ENCODE measurements at regions not wholly inside any gene's neighbourhood (a gene's known extent, or its start where the extent isn't known, plus 50 kb on each side); places are given as distances from the start of the nearest gene placed in this dataset.

- TF ChIP-seq CTCF (IDR thresholded peaks at IDR 0.05) (peak; percentile 72), EZH2 (IDR thresholded peaks at IDR 0.05) (no peak), EZH2phosphoT487 (IDR thresholded peaks at IDR 0.05) (no peak)
These were observed 451.3 kb downstream of the TLL1 start for GRCh38 chr4:166324321-166324720.
